CD4-positive, alpha-beta T cell treated with Interleukin-6 for 4 hours (primary cell): ENCODE measurements at regions not wholly inside any gene's neighbourhood (a gene's known extent, or its start where the extent isn't known, plus 50 kb on each side); places are given as distances from the start of the nearest gene placed in this dataset.
"Not testable (repeated sequence)": the region's sequence is repeated elsewhere in the genome, so short reads cannot be mapped to it uniquely, and the experiment has no call there.

Experiments
- DNase-seq: peaks from one replicate; pipeline ENCODE4 v3.0.0-alpha.2; 2020; ENCODE audit warnings: mixed read lengths

DNA sequence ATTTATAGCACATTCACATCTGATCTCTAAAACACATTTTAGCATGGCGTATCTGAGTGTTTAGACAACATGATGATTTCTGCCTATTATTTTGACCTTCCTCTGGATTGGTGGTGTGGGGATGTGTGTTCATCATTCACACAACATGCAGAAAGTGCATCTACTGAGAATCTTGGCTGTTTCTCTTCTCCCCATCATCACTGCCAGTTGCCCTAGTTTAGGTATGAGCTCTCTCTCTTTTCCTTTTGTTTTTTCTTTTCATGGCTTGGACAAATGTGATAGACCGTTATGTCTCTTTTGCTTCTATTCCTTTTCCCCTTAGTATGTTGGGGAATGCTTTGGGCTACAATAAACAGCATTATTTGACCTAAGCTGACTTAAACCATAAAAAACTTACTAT is 239.2 kb upstream of the FZD8 start:
- no peak for DNase-seq

- DNase-seq = no peak
These were observed 234.2 kb upstream of the FZD8 start for GRCh38 chr10:35876248-35876647.

DNA sequence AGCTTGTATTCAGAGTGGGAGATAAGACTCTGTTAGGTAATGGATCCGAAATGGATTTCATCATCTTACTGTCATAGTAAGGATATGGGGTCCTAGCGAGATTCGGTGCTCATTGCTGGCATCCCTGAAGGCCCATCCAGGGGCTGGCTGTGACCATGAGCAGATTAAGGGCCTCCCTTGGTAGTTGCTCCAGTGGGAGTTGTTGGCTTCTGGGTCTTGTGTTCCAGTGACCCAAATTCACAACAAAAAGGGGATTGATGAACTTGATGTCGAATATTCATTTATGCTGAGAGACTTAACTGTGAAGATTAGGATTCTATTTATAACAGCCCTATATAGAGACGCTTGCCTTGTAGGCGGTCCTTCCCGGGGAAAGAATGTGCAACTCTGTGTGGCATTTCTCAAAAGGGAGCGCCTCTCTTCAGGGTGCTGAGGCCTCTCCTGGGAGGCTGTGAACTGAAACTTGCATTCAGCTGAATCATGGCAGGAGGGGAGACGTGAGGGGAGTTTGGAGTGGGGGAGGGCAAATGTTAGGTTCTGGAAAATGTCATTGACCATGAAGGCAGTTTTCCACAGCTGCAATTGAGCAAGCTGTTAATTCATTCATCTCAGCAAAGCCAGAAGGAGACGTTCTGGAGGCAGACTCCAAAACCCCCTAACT is 233.1 kb upstream of the FZD8 start:
- DNase-seq = no peak

- no peak for DNase-seq
These were observed 232.4 kb upstream of the FZD8 start for GRCh38 chr10:35874311-35875015.

DNA sequence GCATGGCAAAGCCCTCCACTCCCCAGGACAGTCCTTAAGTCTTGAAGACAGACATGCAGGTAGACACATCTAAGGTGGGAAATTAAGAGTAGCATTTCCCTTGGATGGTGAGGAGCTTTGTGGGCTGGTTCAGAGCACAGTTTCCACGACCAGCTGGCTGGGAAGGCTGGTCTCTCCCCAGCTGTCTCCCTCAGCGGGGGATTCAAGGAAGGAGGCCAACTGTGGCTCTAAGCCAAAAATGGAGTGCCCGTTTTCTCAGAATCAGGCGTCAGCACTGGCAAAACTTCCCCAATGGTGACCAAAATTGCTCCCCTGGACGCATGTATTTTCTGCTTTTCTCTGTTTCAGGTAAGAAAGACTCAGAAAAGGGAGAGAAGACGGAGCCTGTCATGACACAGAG is 230.6 kb upstream of the FZD8 start:
- DNase-seq = no peak

GRCh38 chr10:35870665-35871310 is 228.7 kb upstream of the FZD8 start:
- DNase-seq = no peak

DNA sequence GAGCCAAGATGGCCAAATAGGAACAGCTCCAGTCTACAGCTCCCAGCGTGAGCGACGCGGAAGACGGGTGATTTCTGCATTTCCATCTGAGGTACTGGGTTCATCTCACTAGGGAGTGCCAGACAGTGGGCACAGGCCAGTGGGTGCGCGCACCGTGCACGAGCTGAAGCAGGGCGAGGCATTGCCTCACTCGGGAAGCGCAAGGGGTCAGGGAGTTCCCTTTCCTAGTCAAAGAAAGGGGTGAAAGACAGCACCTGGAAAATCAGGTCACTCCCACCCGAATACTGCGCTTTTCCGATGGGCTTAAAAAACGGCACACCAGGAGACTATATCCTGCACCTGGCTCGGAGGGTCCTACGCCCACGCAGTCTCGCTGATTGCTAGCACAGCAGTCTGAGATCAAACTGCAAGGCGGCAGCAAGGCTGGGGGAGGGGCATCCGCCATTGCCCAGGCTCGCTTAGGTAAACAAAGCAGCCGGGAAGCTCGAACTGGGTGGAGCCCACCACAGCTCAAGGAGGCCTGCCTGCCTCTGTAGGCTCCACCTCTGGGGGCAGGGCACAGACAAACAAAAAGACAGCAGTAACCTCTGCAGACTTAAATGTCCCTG is 216.7 kb upstream of the FZD8 start:
- not testable (repeated sequence) for DNase-seq

GRCh38 chr10:35857860-35858259 is 215.8 kb upstream of the FZD8 start:
- DNase-seq = no peak

DNA sequence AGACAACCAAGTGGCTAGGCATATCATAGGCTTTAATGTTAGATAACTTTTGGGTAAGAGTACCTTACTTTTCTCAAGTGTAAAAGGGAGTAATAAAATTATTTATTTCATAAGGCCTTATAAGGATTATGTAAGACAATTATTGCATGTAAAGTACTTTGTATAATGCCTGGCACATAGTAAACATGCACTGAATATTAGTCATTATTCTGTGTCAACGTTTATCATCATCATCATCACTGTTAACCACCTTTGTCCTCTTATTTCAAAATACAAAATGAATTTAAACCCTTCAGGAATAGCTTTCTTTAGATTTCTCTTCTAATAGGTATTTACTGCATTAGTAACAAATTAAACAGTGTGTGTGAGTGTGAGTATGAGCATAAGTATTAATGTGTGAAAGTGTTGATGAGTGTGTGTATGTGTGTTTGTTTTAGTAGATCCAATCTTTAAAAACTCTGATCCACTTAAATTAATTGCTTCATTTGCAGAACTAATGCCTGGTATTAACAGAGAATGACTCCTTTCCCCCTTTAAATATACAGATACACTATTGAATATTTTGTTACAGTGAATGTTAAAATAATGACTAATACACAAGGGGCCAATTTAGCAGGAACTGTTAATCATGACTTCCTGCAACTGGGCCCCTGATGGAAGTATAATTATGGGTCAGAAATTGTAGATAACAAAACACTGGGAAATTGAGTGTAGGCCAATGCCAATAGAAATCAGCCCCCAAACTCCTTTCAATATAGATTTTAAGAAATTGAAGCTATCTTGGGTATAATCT is 213.3 kb upstream of the FZD8 start:
- DNase-seq = no peak

DNA sequence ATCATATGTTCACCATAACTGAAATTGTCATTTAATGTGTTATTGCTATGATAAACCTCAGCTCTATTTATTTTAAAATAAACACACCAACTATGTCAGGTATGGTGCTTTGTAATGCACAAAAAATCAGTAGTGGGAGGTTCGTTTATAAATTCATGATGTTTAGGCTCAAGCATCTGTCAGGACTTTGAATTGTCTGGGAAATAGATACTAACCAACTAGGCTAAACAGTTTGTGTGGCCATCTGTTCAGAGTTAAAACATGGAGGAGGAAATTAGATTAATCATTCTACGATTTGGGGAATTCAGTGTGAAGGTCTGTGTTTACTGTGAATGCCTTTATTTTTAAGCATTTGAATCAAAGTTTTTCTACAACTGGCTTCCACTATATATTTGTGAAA is 212.6 kb upstream of the FZD8 start:
- DNase-seq = no peak

DNA sequence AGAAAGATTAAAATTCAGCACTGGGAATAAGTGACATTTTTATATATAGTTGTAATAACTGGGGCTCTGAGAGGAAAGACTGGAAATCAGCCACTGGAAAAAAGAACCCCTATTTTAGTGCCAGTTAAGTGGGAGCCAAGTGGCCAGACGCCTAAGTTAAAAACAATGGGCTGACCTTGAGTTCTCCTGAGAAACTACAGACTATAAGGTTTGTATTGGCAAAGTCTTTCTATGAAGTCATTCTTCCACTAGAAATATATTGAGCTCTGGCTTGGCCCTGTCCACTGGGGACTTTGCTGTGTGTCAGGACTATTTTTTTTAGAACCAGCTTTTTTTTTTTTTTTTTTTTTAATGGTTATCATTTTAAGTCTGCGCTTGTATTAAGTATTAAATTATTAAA is 210.6 kb upstream of the FZD8 start:
- DNase-seq = no peak

- no peak for DNase-seq
These were observed 206.3 kb upstream of the FZD8 start for GRCh38 chr10:35848412-35848811.

- DNase-seq = no peak
These were observed 202.6 kb upstream of the FZD8 start for GRCh38 chr10:35844686-35845085.

DNA sequence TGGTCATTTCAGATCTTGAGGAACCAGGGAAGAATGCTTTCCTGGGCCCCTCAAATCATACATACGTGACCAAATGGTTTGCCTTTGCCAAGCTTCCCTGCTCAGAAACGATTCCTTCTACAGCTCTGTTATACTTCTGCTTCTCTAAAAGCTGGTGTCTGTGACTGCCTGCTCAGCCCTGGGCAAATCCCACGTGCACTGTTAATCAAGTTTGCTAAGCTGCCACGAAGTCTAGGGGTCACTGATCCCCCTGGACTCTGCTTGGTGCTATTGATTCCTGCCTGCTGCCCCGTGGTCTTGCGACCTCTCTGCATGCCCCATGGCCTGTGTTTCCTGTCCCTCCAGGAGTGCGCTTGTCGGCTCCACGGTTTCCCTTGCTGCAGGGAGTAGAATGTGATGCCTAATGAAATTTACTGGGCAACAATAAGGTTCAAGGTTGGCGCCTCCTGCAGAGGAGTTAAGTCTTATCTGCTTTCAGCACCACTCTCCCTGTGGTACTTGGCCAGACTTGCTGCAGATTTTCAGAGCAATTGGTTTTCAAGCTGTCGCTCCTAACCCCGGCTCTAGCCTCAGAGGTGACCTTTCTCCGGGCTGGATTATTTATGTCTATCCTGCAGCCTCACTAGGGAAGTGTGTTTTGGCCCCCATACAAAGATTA is 201.6 kb upstream of the FZD8 start:
- DNase-seq = no peak

- no peak for DNase-seq
These were observed 196.0 kb upstream of the FZD8 start for GRCh38 chr10:35838054-35838453.

- no peak for DNase-seq
These were observed 193.4 kb upstream of the FZD8 start for GRCh38 chr10:35835545-35835944.

DNA sequence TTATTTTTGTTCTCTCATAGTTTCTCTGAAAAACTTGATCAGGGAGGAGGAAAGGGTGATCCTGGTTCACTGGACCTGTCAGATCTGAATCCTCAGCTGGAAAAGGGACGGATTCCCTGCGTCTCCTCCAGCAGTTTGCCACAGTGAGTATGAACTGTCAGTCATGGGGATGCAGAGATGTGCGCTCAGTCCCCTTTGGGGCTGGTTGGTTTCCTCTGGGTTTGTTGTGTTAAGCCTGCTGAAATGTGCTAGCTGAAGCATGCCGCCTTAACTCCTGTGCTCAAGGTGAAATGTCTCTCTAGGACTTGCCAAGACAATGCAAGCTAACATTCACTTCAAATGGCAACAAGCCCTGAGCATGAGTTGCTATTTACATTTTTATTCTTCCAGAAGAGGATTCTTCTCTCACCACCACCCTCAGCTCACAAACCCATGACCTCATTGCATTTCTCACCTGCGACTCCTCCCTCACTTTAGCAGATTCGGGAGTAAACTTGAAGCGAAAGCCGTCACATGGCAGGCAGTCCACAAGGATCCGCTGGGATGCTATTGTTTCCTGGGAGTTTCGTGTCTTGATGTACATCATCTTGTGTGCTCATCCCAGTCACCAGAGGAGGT is 192.9 kb upstream of the FZD8 start:
- DNase-seq = no peak

GRCh38 chr10:35827783-35828182 is 185.7 kb upstream of the FZD8 start:
- no peak for DNase-seq

DNA sequence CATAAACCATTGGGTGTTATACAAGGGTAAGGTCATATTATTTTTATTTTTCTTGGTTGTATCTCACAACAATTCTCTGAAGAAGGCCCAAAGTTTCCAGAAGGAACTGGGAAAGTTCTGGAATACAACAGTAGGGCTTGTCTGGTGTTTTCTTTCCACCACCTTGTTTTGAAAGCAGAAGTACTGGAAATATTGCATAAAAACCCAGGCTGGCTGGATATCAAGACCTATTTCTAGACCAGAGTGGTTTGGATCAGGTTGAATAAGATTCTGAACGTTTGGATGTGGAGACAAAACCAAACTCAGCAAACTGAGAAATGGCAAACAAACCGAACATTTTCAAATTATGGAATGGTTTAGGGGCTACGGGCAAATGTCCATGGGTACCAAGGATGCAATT is 182.6 kb upstream of the FZD8 start:
- no peak for DNase-seq

DNA sequence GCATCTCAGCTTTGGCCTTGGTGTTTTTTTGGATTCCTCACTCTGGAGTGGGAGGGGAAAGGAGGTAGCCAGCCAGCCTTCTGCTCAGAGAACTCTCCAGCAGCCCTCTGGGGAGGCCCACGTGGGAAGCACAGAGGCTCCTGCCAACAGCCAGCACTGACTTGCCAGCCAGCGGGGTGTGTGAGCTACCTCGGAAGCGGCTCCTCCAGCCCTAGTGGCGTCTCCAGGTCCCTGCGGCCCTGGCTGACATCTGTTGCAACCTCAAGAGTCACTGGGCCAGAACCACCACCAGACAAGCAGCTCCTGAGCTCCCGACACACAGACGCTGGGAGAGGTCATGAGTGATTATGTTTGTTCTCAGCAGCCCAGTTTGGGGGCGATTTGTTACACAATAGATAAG is 180.2 kb upstream of the FZD8 start:
- DNase-seq = no peak

GRCh38 chr10:35821339-35821911 is 179.3 kb upstream of the FZD8 start:
- DNase-seq = no peak

GRCh38 chr10:35819736-35820135 is 177.6 kb upstream of the FZD8 start:
- no peak for DNase-seq
